Bronchial epithelial cell (primary cell): ENCODE measurements at regions not wholly inside any gene's neighbourhood (a gene's known extent, or its start where the extent isn't known, plus 50 kb on each side); places are given as distances from the start of the nearest gene placed in this dataset.

ENCODE experiments used
- DNase-seq: peaks from one replicate; pipeline ENCODE4 v3.0.0-alpha.2; 2010; ENCODE audit warnings: low read depth
- FAIRE-seq: peaks from 2 replicates; lab custom pipeline; 2011; peaks lifted over from hg19 to GRCh38; lab: Jason Lieb, UNC
- H3K27me3 ChIP-seq: 2 replicates; pipeline ENCODE4 v1.5.1; 2011; ENCODE audit warnings: low read length; ENCODE audit not compliant: control insufficient read depth, insufficient read depth
- H3K36me3 ChIP-seq: 2 replicates; pipeline ENCODE4 v1.5.1; 2011; ENCODE audit warnings: low read length; ENCODE audit not compliant: control insufficient read depth, insufficient read depth
- H3K4me3 ChIP-seq: 2 replicates; pipeline ENCODE4 v1.5.1; 2011; ENCODE audit warnings: mild to moderate bottlenecking, low read depth, low read length, control low read depth
- CTCF ChIP-seq: IDR thresholded peaks from 2 replicates; pipeline ENCODE4 v1.5.1; 2011; ENCODE audit warnings: mild to moderate bottlenecking, moderate library complexity, low read length, control low read depth, inconsistent platforms; ENCODE audit not compliant: insufficient read depth, severe bottlenecking

- no peak for TF ChIP-seq CTCF
These were observed 736.0 kb upstream of the LRRC4C start for GRCh38 chr11:42195289-42196013.

GRCh38 chr11:42200311-42200710, 740.9 kb upstream of the LRRC4C start:
- Histone ChIP-seq H3K4me3 (no peak overlapping the region), H3K27me3 (no peaks in the 10 kb centered on the region), H3K36me3 (no peaks in the 10 kb centered on the region)
- DNase-seq (no peak), FAIRE-seq (no peak)
- no peak for TF ChIP-seq CTCF

More at GRCh38 chr11:42195289-42196013, 736.0 kb upstream of the LRRC4C start:
- FAIRE-seq: no peak
- no peak for DNase-seq
- Histone ChIP-seq H3K27me3 (no peaks in the 10 kb centered on the region), H3K4me3 (no peak overlapping the region), H3K36me3 (no peaks in the 10 kb centered on the region)

GRCh38 chr11:42201603-42202148, 742.2 kb upstream of the LRRC4C start:
- FAIRE-seq (no peak), DNase-seq (no peak)
- Histone ChIP-seq H3K4me3 (no peak overlapping the region), H3K36me3 (no peaks in the 10 kb centered on the region), H3K27me3 (no peaks in the 10 kb centered on the region)
- no peak for TF ChIP-seq CTCF

GRCh38 chr11:42205518-42205917, 746.1 kb upstream of the LRRC4C start:
- no peaks in the 10 kb centered on the region for H3K36me3 ChIP-seq
- FAIRE-seq (no peak), DNase-seq (no peak)
- H3K4me3 ChIP-seq: no peak overlapping the region
- TF ChIP-seq CTCF: no peak
- no peaks in the 10 kb centered on the region for H3K27me3 ChIP-seq

- Histone ChIP-seq H3K36me3 (no peaks in the 10 kb centered on the region), H3K4me3 (no peak overlapping the region), H3K27me3 (no peaks in the 10 kb centered on the region)
- no peak for FAIRE-seq
- DNase-seq: no peak
- no peak for TF ChIP-seq CTCF
These were observed 766.2 kb upstream of the LRRC4C start for GRCh38 chr11:42225664-42226063.
